Vagina (tissue), 2 donors: ENCODE measurements at regions not wholly inside any gene's neighbourhood (a gene's known extent, or its start where the extent isn't known, plus 50 kb on each side); places are given as distances from the start of the nearest gene placed in this dataset.

Source experiments
- DNase-seq, 2 donors: peaks; one replicate each; pipeline ENCODE4 v3.0.0-alpha.2; 2017; ENCODE audit errors: extremely low spot score in 2 of 2
- H3K27ac ChIP-seq: fragments of 200-600 bp; sonication (generic); one replicate; pipeline ENCODE4 v1.5.1; 2019
- H3K27me3 ChIP-seq: fragments of 200-600 bp; sonication (generic); one replicate; pipeline ENCODE4 v1.5.1; 2019
- H3K36me3 ChIP-seq, 2 donors: fragments of 200-600 bp; sonication (generic); one replicate each; pipeline ENCODE4 v1.5.1; 2017 to 2019
- H3K4me1 ChIP-seq: fragments of 200-600 bp; sonication (generic); one replicate; pipeline ENCODE4 v1.5.1; 2019
- H3K4me3 ChIP-seq, 2 donors: fragments of 200-600 bp; sonication (generic); 1 replicate in 1 of 2; 2 replicates in 1 of 2; pipeline ENCODE4 v1.5.1; 2016 to 2019
- H3K9me3 ChIP-seq: fragments of 200-600 bp; sonication (generic); one replicate; pipeline ENCODE4 v1.5.1; 2019
- CTCF ChIP-seq, 3 experiments: fragments of 450-650 bp in 2 of 3; fragments of 200-600 bp in 1 of 3; sonication (generic) in 1 of 3; IDR thresholded peaks; one replicate each; pipeline ENCODE4 v1.5.1; 2017 to 2019; ENCODE audit warnings: antibody characterized with exemption in 3 of 3, mild to moderate bottlenecking in 2 of 3, moderate library complexity in 2 of 3
- POLR2A ChIP-seq, 2 donors: fragments of 450-650 bp; IDR thresholded peaks; one replicate each; pipeline ENCODE4 v1.6.1; 2017; ENCODE audit warnings: antibody characterized with exemption in 2 of 2, mild to moderate bottlenecking in 2 of 2, moderate library complexity in 2 of 2
- POLR2AphosphoS5 ChIP-seq, 2 donors: sonication (generic); formaldehyde crosslinking; IDR thresholded peaks; one replicate each; pipeline ENCODE4 v1.9.0; 2017; ENCODE audit warnings: antibody characterized with exemption in 2 of 2, mild to moderate bottlenecking in 2 of 2, low read depth in 1 of 2; ENCODE audit not compliant: insufficient read depth in 1 of 2
- intact Hi-C: fragments of 100-400 bp; cut with DNase I; formaldehyde crosslinking; loops from one replicate; pipeline ENCODE4 v1.15.1; 2023

DNA sequence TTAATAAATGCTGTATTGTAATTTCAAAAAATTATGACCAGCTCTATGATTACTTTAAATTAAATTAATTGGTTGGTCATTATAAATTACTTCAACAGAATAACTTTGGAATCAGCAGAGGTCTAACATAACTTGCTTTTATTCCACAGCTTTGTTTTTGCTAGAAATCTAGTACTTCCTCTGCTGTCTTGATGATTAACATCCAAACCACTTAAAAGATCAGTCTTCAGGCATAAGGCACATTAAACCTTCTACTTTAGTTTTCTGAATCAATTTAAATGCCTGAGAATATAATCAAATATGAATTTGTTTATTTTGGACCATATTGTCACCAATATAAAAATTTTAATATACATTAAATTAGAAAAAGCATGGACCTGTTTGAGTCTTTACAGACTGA lies 465.3 kb downstream of the ARL4A start:
- Histone ChIP-seq H3K27ac (no peak overlapping the region), H3K4me3 (no peak overlapping the region), H3K9me3 (no peaks in the 10 kb centered on the region), H3K4me1 (no peaks in the 10 kb centered on the region), H3K36me3 (no peaks in the 10 kb centered on the region), H3K27me3 (no peaks in the 10 kb centered on the region)
- intact Hi-C loops: no loop called here
- no peak for TF ChIP-seq POLR2A (IDR thresholded peaks at IDR 0.05)
- no peak for TF ChIP-seq POLR2AphosphoS5 (IDR thresholded peaks at IDR 0.05; ENCODE audit: insufficient read depth in 1 of 2, low read depth in 1 of 2)
- no peak for TF ChIP-seq CTCF (IDR thresholded peaks at IDR 0.05)
- no peak for DNase-seq

GRCh38 chr7:13153266-13153665 lies 465.8 kb downstream of the ARL4A start:
- Histone ChIP-seq H3K4me1 (no peaks in the 10 kb centered on the region), H3K36me3 (no peaks in the 10 kb centered on the region), H3K27ac (no peak overlapping the region), H3K4me3 (no peak overlapping the region), H3K9me3 (no peaks in the 10 kb centered on the region), H3K27me3 (no peaks in the 10 kb centered on the region)
- intact Hi-C loops: no loop called here
- no peak for TF ChIP-seq CTCF (IDR thresholded peaks at IDR 0.05)
- no peak for TF ChIP-seq POLR2A (IDR thresholded peaks at IDR 0.05)
- no peak for TF ChIP-seq POLR2AphosphoS5 (IDR thresholded peaks at IDR 0.05; ENCODE audit: insufficient read depth in 1 of 2, low read depth in 1 of 2)
- DNase-seq: no peak

DNA sequence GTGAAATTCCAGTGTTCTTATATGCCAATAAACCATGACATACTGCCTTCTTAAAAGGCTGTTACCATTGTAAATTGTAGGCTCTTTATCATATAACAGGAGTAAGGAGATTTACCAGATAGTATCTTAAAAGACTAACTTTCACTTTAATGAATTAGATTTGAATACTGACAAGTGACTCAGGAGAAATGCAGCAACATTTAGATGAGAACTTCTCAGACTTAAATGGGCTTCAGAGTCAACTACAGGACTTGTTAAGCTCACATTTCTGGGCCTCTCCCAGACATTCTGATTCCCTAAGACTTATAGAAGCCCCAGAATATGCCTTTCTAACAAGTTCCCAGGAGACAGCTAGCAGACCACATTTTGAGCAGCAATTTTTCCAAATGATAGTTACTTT lies 466.3 kb downstream of the ARL4A start:
- Histone ChIP-seq H3K4me3 (no peak overlapping the region), H3K27ac (no peak overlapping the region), H3K4me1 (no peaks in the 10 kb centered on the region), H3K27me3 (no peaks in the 10 kb centered on the region), H3K36me3 (no peaks in the 10 kb centered on the region), H3K9me3 (no peaks in the 10 kb centered on the region)
- TF ChIP-seq CTCF (IDR thresholded peaks at IDR 0.05) (no peak), POLR2AphosphoS5 (IDR thresholded peaks at IDR 0.05; ENCODE audit: insufficient read depth in 1 of 2, low read depth in 1 of 2) (no peak), POLR2A (IDR thresholded peaks at IDR 0.05) (no peak)
- intact Hi-C loops: no loop called here
- DNase-seq: no peak

GRCh38 chr7:13155188-13155587 lies 467.8 kb downstream of the ARL4A start:
- H3K27ac ChIP-seq: no peak overlapping the region
- TF ChIP-seq POLR2A (IDR thresholded peaks at IDR 0.05) (no peak), CTCF (IDR thresholded peaks at IDR 0.05) (no peak), POLR2AphosphoS5 (IDR thresholded peaks at IDR 0.05; ENCODE audit: insufficient read depth in 1 of 2, low read depth in 1 of 2) (no peak)
- intact Hi-C loops: no loop called here
- H3K9me3 ChIP-seq: no peaks in the 10 kb centered on the region
- no peaks in the 10 kb centered on the region for H3K36me3 ChIP-seq
- no peak for DNase-seq
- H3K27me3 ChIP-seq: no peaks in the 10 kb centered on the region
- H3K4me3 ChIP-seq: no peak overlapping the region
- H3K4me1 ChIP-seq: no peaks in the 10 kb centered on the region

- intact Hi-C loops: no loop called here
- Histone ChIP-seq H3K4me3 (no peak overlapping the region), H3K27ac (no peak overlapping the region), H3K4me1 (no peaks in the 10 kb centered on the region), H3K36me3 (no peaks in the 10 kb centered on the region), H3K9me3 (no peaks in the 10 kb centered on the region), H3K27me3 (no peaks in the 10 kb centered on the region)
- no peak for DNase-seq
- no peak for TF ChIP-seq POLR2AphosphoS5 (IDR thresholded peaks at IDR 0.05; ENCODE audit: insufficient read depth in 1 of 2, low read depth in 1 of 2)
- TF ChIP-seq POLR2A (IDR thresholded peaks at IDR 0.05): no peak
- no peak for TF ChIP-seq CTCF (IDR thresholded peaks at IDR 0.05)
Observed at GRCh38 chr7:13159003-13159402, 471.6 kb downstream of the ARL4A start.
